Activated CD4-positive, alpha-beta T cell treated with anti-CD3 and anti-CD28 coated beads for 36 hours (primary cell): ENCODE measurements at regions not wholly inside any gene's neighbourhood (a gene's known extent, or its start where the extent isn't known, plus 50 kb on each side); places are given as distances from the start of the nearest gene placed in this dataset.

Source experiments
- ATAC-seq: fragments of 200-7000 bp; cut with Tn5 transposase; one replicate; pipeline ENCODE4 v1.10.0; 2021; ENCODE audit warnings: mild to moderate bottlenecking, moderate library complexity
- CTCF ChIA-PET: fragments of 350-600 bp; sonication (Branson Sonifier 250); formaldehyde crosslinking; loops from one replicate; lab custom pipeline; 2021; ENCODE audit warnings: antibody characterized with exemption; lab: Charles Lee
- POLR2A ChIA-PET: fragments of 350-600 bp; sonication (Branson Sonifier 250); formaldehyde crosslinking; loops from one replicate; lab custom pipeline; 2021; ENCODE audit warnings: antibody characterized with exemption, inconsistent platforms; lab: Charles Lee
- DNase-seq: peaks from one replicate; pipeline ENCODE4 v3.0.0-alpha.2; 2020
- H3K27ac Mint-ChIP-seq: one replicate; pipeline ENCODE4 v1.8.0; 2021; ENCODE audit warnings: mixed read lengths
- H3K27me3 Mint-ChIP-seq: one replicate; pipeline ENCODE4 v1.8.0; 2021; ENCODE audit warnings: mixed read lengths
- H3K36me3 Mint-ChIP-seq: one replicate; pipeline ENCODE4 v1.8.0; 2021; ENCODE audit warnings: low read depth, mixed read lengths
- H3K4me1 Mint-ChIP-seq: one replicate; pipeline ENCODE4 v1.8.0; 2021; ENCODE audit warnings: mixed read lengths
- H3K4me3 Mint-ChIP-seq: one replicate; pipeline ENCODE4 v1.8.0; 2021; ENCODE audit warnings: mild to moderate bottlenecking, moderate library complexity, mixed read lengths
- H3K9me3 Mint-ChIP-seq: one replicate; pipeline ENCODE4 v1.8.0; 2021; ENCODE audit warnings: low read depth, mixed read lengths
- intact Hi-C, 2 experiments: fragments of 100-400 bp; cut with DNase I in 1 of 2; cut with micrococcal nuclease in 1 of 2; formaldehyde crosslinking; loops; one replicate each; pipeline versions ENCODE4 v1.14.2 to v1.15.1; 2022 to 2024; cut with DNase I, micrococcal nuclease

DNA sequence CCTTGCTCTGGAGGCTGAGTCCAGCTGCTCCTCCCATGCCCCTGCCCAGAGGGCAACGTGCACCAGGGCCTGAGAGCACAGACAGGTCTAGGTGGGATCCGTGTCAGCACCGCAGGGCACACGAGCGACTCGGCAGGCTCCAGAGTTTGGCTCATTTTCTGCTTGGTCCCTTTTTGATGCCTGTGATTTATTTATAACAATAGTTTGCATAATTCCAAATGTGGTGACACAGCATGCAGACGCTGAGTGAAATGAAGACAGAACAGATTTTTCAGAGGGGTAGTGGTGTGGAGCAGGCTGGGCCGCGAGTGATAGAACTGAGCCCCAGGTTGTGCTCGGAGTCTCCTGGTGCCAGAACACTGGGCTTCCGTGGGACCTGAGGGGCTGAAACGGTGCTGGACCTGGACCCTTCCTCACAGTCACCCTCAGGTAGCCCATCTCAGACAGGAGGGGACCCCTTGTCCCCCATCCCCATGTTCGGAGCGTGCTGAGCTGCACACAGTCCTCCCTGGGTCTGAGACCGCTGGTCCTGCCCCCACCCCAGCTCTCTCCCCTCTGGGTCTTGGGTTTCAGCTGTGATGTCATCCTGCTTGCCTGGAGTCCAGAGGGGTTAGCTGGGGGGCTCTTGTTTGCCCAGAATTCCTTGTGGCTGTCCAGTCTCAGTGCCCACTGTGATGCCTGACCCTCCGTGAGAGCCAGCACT lies 95.9 kb downstream of the METRNL start:
- no peaks in the 10 kb centered on the region for H3K4me1 Mint-ChIP-seq

DNA sequence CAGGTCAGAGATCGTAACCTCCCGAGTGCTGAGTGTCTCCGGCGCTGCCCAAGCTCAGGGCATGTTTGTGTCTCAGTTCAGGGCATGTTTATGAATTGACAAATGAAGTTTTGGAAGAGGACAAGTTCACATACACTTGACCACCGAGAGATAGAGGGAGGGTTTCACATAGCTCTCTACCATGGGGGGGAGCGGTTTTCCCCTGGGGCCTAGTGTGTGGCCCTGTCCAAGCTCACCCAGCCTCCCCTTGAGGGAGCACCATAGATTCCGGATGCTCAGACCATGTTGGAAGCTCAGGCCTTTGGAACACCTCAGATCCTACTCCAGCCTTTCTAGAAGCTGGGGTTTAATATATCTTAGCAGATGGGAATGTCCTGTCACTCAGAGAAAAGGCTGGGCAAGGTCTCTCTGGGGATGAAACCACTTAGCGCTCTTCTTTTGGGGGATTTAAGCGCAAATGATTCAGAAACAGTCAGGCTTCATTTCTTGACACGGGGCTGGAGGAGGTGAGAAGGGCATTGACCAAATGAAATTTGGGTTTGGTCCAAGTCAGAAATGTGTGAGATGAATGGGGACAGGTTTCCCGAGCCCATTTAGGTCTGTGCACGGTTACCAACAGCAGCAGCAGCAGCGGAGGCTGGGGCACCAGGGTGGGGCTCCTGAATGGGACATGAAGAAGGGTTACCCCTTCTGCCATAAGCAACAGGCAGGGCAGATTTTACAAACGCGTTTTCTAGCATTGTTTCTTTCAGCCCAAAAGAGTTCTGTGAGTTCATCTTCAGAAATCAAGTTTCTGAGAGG lies 96.6 kb downstream of the METRNL start:
- DNase-seq, result no peak
- H3K27me3 Mint-ChIP-seq, result no peaks in the 10 kb centered on the region
- ATAC-seq, result no peak
- H3K9me3 Mint-ChIP-seq, result no peaks in the 10 kb centered on the region
- CTCF ChIA-PET, result no interaction called here
- H3K4me3 Mint-ChIP-seq, result no peak overlapping the region
- H3K4me1 Mint-ChIP-seq, result no peaks in the 10 kb centered on the region
- no peaks in the 10 kb centered on the region for H3K36me3 Mint-ChIP-seq
- intact Hi-C loops, result no loop called here
- POLR2A ChIA-PET, result no interaction called here
- no peak overlapping the region for H3K27ac Mint-ChIP-seq

More for the DNA sequence above, 95.9 kb downstream of the METRNL start:
- ChIA-PET POLR2A (no interaction called here), CTCF (no interaction called here)
- H3K36me3 Mint-ChIP-seq, result no peaks in the 10 kb centered on the region
- H3K9me3 Mint-ChIP-seq, result no peaks in the 10 kb centered on the region
- no peak overlapping the region for H3K27ac Mint-ChIP-seq
- no peak for DNase-seq
- intact Hi-C loops, result no loop called here
- no peak for ATAC-seq
- H3K4me3 Mint-ChIP-seq, result no peak overlapping the region
- H3K27me3 Mint-ChIP-seq, result peaks cover 5% of the 10 kb centered on the region

DNA sequence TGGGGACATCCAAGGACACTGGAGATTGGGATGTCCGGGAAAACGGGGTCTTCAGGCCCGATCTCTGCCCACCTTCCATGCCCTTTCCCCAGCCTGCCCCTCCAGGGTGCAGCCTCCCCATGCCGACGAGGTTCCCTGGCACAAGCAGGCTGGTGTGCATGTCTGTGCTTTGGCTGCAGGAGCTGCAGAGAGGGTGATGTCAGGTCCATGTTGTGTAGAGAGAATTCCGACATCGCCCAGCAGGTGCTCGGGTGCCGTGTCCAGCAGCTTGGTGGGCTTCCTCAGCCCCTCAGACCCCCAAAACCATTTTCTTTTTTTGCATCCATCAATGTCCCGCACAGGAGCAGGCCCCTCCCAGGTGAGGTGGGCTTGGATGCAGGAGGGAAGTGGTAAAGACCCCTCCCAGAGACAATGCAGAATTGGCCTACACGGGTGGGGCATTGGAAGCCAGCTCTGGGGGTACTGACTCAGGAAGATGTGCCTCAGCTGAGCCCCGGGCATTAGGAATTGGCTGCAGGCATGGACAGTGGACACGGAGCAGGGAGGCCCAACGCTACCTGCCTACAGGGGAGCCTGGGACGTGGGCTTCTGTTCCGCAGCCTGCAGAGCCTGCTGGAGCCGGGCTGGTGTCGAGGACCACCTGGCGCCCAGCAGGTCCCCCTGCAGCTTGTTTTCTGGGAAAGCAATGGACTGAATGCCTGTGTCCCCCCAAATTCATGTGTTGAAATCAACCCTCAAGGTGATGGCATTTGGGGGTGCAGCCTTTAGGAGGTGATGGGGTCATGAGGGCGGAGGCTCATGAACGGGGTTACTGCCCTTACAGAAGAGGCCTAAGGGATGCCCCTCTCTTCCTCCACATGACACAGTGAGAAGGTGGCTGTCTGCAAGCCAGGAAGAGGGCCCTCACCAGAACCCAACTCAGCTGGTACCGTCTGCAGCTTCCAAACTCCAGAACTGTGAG lies 97.5 kb downstream of the METRNL start:
- ATAC-seq (no peak), DNase-seq (no peak)
- ChIA-PET CTCF (no interaction called here), POLR2A (no interaction called here)
- no peak overlapping the region for H3K27ac Mint-ChIP-seq
- H3K4me3 Mint-ChIP-seq, result no peak overlapping the region
- H3K9me3 Mint-ChIP-seq, result no peaks in the 10 kb centered on the region
- intact Hi-C loops, result no loop called here
- no peaks in the 10 kb centered on the region for H3K27me3 Mint-ChIP-seq
- no peaks in the 10 kb centered on the region for H3K4me1 Mint-ChIP-seq
- no peaks in the 10 kb centered on the region for H3K36me3 Mint-ChIP-seq

DNA sequence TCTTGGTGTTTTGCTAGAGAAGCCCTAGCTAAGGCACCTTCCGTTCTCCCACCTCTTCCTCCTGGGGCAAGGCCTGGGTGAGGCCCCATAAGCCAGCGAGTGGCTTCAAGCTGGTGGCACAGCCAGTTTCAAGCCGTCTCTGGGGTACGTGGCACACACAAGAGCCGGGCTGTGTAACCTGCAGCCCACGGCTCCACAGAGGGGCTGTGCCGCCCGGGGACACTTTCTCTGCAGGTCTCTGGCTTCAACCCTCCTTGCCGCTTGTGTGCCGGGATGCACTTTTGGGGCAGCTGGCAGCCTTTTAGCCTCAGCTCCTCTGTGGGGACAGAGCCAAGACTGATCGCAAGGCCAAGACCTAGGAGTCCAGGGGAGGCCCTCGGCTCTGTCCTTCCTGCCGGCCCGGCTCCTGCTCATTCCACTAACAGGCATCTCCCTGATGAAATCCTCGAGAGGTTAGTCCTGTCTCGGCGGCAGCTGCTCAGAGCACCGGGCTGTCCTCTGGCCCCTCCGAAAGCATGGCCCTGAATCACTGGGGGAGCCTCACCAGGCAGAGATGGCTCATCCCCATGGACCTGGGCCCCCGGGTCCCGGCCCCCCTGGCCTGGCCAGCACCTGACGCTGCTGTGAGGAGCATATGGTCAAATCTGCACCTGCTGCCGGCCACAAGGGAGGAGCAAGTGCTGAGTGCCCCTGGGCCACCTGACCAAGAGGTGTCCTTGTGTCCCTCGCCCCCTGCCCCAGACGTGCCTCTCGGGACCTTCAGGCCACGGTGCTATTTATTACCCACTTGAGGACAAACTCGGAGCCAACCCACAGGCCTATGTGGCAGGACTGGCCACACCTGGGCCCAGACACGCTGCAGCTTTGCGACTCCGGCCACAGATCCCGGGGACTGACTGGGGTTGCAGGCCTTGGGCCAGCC lies 98.5 kb downstream of the METRNL start:
- ChIA-PET POLR2A (no interaction called here), CTCF (no interaction called here)
- Mint-ChIP-seq H3K27me3 (no peaks in the 10 kb centered on the region), H3K9me3 (no peaks in the 10 kb centered on the region), H3K4me3 (no peak overlapping the region), H3K27ac (no peak overlapping the region), H3K36me3 (no peaks in the 10 kb centered on the region), H3K4me1 (no peaks in the 10 kb centered on the region)
- no peak for ATAC-seq
- no peak for DNase-seq
- intact Hi-C loops, result no loop called here

DNA sequence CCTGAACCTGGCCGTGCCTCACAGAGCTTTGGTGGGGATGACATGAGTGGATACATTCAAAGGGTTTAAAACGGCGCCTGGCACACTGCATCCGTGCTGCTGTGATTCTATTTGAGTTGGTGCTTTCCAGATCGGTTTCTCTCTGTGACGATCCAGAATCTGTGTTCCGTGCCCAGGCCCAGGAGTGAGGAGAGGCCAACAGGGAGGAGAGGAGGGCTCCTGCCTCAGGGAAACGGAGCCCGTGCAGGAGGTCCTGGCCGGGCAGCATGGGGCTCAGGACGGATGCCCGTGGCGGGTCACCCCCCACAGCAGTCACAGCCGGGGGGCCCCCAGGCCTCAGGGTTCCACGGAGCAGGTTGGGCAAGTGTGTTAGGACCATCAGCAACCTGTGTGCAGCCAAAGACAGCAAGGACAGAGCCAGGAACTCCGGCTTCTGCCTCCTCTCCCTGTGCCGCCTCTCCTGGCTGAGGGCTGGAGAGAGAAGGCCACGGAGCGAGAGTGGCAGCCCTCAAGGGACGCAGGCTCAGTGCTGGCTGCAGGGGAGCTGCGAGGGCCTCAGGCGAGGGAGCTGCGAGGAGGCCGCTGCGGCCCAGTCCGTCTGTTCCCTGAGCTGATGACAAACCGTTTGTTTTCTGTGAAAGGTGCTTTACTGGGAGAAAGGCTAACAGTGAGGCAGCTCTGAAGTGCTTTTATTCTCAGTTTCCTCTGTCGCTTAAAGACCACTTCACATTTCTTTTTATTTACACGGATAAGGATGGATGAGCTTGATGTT lies 99.3 kb downstream of the METRNL start:
- DNase-seq, result no peak
- ATAC-seq, result no peak
- Mint-ChIP-seq H3K27me3 (no peaks in the 10 kb centered on the region), H3K9me3 (no peaks in the 10 kb centered on the region), H3K36me3 (no peaks in the 10 kb centered on the region), H3K4me3 (no peak overlapping the region), H3K4me1 (no peaks in the 10 kb centered on the region), H3K27ac (no peak overlapping the region)
- ChIA-PET POLR2A (no interaction called here), CTCF (no interaction called here)
- intact Hi-C loops, result no loop called here

DNA sequence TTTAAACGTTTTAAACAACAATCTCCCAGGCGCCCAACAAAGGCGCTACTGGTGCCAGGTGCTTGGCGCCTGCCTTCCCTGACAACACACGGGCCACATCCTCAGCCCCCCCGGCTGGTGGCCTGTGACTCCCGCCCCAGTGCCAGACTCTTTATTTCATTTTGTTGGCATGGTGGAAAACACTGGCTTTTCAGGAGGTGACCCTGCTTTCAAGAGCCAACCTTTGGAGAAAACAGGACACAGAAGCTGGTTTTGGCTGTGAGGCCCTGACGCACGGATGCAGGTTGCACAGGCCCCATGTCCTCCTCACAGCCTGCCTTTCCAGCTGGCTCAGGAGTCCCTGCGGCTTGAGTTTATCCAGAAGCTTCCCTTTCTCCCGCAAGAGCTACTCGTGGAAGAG lies 100.0 kb downstream of the METRNL start:
- DNase-seq (no peak), ATAC-seq (no peak)
- H3K27ac Mint-ChIP-seq, result no peak overlapping the region
- no peaks in the 10 kb centered on the region for H3K36me3 Mint-ChIP-seq
- no peaks in the 10 kb centered on the region for H3K27me3 Mint-ChIP-seq
- no peak overlapping the region for H3K4me3 Mint-ChIP-seq
- intact Hi-C loops, result no loop called here
- no peaks in the 10 kb centered on the region for H3K4me1 Mint-ChIP-seq
- no peaks in the 10 kb centered on the region for H3K9me3 Mint-ChIP-seq
- CTCF ChIA-PET, result no interaction called here
- POLR2A ChIA-PET, result no interaction called here

DNA sequence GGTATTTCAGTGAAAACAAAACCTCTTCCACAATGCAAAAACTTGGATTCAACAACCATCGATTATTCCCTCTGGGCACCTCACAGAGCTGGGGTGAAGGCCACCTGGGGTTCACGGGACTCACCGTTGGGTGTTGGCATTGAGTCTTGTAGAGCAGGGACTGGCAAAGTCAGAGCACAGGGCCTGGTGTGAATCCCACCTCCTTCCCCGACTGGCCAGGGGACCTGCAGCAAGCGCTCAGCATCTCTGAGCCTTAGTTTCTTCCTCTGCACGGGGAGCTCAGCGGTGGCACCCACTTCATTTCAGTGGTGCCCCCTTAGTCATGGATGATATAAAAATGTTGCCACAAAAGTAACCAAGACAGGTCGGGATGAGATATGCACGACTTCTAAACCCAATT lies 100.4 kb downstream of the METRNL start:
- CTCF ChIA-PET, result no interaction called here
- intact Hi-C loops, result no loop called here
- Mint-ChIP-seq H3K4me1 (no peaks in the 10 kb centered on the region), H3K36me3 (no peaks in the 10 kb centered on the region), H3K9me3 (no peaks in the 10 kb centered on the region), H3K4me3 (no peak overlapping the region), H3K27ac (no peak overlapping the region), H3K27me3 (no peaks in the 10 kb centered on the region)
- DNase-seq, result no peak
- POLR2A ChIA-PET, result no interaction called here
- no peak for ATAC-seq

DNA sequence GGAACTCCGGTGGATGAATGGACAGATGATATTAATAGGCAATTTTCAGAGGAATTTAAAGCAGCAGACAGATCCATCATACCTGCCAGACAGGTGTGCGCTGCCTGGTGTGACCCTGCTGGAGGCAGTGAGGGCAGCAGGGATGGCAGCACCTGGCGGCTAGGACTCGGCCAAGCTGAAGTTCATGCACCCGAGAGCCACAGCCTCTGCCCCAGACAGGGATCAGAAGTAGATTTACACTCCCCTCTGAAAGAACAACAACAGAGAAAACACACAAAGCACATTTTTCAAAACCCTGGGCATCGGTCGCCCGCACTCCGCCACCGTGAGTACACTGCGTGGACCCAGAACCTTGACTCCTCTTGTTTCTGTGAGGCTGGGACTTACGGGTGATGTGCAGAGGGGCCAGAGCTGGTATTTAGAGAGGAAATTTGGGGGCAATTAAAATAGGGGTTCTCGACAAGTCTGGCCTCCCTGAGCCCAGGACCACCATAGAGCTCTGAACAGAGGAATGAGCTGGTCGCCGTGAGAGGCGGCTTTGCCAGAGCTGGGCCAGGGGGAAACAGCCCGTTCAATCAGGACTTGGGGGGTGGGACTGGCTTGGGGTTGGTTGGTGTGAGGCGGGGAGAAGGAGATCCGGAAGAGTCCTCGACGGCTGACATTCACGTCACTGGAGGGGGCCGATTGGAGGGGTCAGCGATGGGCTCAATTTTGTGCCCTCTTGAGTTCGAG lies 101.0 kb downstream of the METRNL start:
- Mint-ChIP-seq H3K27ac (no peak overlapping the region), H3K9me3 (no peaks in the 10 kb centered on the region), H3K36me3 (no peaks in the 10 kb centered on the region), H3K4me3 (no peak overlapping the region), H3K4me1 (no peaks in the 10 kb centered on the region), H3K27me3 (no peaks in the 10 kb centered on the region)
- ATAC-seq (no peak), DNase-seq (no peak)
- intact Hi-C loops, result no loop called here
- CTCF ChIA-PET, result interaction anchor here (1.2 kb wide), 1 partner anchor 9 kb away, joined by 4 read pairs; no protein-coding TSS in a partner anchor
- POLR2A ChIA-PET, result no interaction called here

DNA sequence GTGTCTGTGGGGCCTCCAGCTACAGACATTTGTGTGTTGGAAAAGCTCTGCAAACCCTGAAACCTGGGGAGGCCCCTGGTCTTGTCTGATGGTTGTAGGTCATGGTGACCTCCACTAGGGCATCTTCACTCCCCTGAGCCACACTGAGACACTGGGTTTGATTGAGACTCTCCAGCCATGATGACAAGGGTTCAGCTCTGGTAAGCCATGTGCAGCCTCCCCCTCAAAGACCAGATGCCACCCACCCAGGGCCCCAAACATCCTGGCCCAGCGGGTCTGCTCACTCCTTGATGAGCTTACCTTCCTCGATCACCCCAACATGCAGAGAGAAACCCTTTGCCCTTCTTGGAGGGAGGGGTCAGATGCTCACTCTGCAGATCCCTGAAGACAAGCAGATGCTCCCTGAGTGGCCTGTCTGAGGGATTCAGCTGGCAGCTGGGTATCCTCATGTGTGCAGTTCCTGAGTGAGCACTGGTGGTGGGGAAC lies 101.6 kb downstream of the METRNL start:
- CTCF ChIA-PET, result interaction anchor here (1.2 kb wide), 1 partner anchor 10 kb away, joined by 4 read pairs; no protein-coding TSS in a partner anchor
- intact Hi-C loops, result no loop called here

More for the DNA sequence above, 101.6 kb downstream of the METRNL start:
- Mint-ChIP-seq H3K4me3 (no peak overlapping the region), H3K9me3 (no peaks in the 10 kb centered on the region), H3K36me3 (no peaks in the 10 kb centered on the region), H3K27me3 (no peaks in the 10 kb centered on the region), H3K27ac (no peak overlapping the region), H3K4me1 (no peaks in the 10 kb centered on the region)
- DNase-seq, result no peak
- POLR2A ChIA-PET, result no interaction called here
- peak; percentile 36 for ATAC-seq
